NCI-H128 (cell line): ENCODE measurements at regions not wholly inside any gene's neighbourhood (a gene's known extent, or its start where the extent isn't known, plus 50 kb on each side); places are given as distances from the start of the nearest gene placed in this dataset.
"Not testable (repeated sequence)": the region's sequence is repeated elsewhere in the genome, so short reads cannot be mapped to it uniquely, and the experiment has no call there.

ENCODE experiments used
- DNase-seq: peaks from one replicate; lab custom pipeline; 2025; ENCODE audit not compliant: unreplicated experiment; lab: John Stamatoyannopoulos, UW

- peak; percentile 25 for DNase-seq
These were observed 117.5 kb upstream of the HGF start for GRCh38 chr7:81887098-81888090.

- no peak for DNase-seq
These were observed 116.4 kb upstream of the HGF start for GRCh38 chr7:81886211-81886764.

- no peak for DNase-seq
These were observed 115.0 kb upstream of the HGF start for GRCh38 chr7:81884817-81885216.

- DNase-seq: no peak
These were observed 114.0 kb upstream of the HGF start for GRCh38 chr7:81883801-81884393.

- DNase-seq: no peak
These were observed 112.2 kb upstream of the HGF start for GRCh38 chr7:81882086-81882485.

GRCh38 chr7:81877890-81878289 lies 108.0 kb upstream of the HGF start:
- no peak for DNase-seq

- no peak for DNase-seq
These were observed 103.7 kb upstream of the HGF start for GRCh38 chr7:81873559-81873958.

- DNase-seq: no peak
These were observed 101.9 kb upstream of the HGF start for GRCh38 chr7:81871606-81872265.

- DNase-seq: no peak
These were observed 100.8 kb upstream of the HGF start for GRCh38 chr7:81870608-81871007.

- no peak for DNase-seq
These were observed 99.8 kb upstream of the HGF start for GRCh38 chr7:81869670-81870069.

GRCh38 chr7:81865754-81866153 lies 95.9 kb upstream of the HGF start:
- no peak for DNase-seq

GRCh38 chr7:81859433-81859832 lies 89.6 kb upstream of the HGF start:
- no peak for DNase-seq

GRCh38 chr7:81858820-81859219 lies 89.0 kb upstream of the HGF start:
- DNase-seq: not testable (repeated sequence)

- no peak for DNase-seq
These were observed 87.5 kb upstream of the HGF start for GRCh38 chr7:81857385-81857784.

- DNase-seq: no peak
These were observed 84.7 kb upstream of the HGF start for GRCh38 chr7:81854518-81854917.

GRCh38 chr7:81852701-81853100 lies 82.9 kb upstream of the HGF start:
- no peak for DNase-seq

GRCh38 chr7:81851413-81851812 lies 81.6 kb upstream of the HGF start:
- no peak for DNase-seq

GRCh38 chr7:81846398-81846797 lies 76.6 kb upstream of the HGF start:
- DNase-seq: no peak

GRCh38 chr7:81845744-81846241 lies 75.9 kb upstream of the HGF start:
- DNase-seq: peak; percentile 20

GRCh38 chr7:81843657-81844056 lies 73.8 kb upstream of the HGF start:
- DNase-seq: not testable (repeated sequence)

GRCh38 chr7:81842361-81842760 lies 72.5 kb upstream of the HGF start:
- DNase-seq: no peak
